VCaP (cell line): ENCODE measurements at regions not wholly inside any gene's neighbourhood (a gene's known extent, or its start where the extent isn't known, plus 50 kb on each side); places are given as distances from the start of the nearest gene placed in this dataset.

Source experiments
- H3K27ac ChIP-seq: fragments of 450-650 bp; 2 replicates; pipeline ENCODE4 v1.5.1; 2017
- CTCF ChIP-seq: fragments of 450-650 bp; conservative IDR thresholded peaks from 2 replicates; pipeline ENCODE4 v1.5.1; 2017; ENCODE audit warnings: mild to moderate bottlenecking, moderate library complexity

DNA sequence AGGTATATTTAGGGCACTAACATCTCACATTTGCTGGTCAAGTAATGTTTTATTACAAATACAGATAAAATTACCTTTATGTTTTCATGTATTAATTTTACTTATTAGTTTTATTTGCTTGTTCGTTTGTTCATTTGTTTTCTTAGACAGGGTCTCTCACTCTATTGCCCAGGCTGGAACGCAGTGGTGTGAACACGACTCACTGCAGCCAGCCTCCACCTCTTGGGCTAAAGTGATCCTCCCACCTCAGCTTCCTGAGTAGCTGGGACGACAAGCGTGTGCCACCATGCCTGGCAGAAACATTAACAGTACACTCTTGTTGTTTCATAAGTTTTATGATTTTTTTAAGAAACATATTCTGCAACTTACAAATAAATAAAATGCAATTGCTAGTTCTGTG is 123.2 kb downstream of the ZNF608 start:
- H3K27ac ChIP-seq: no peak overlapping the region
- no peak for TF ChIP-seq CTCF

DNA sequence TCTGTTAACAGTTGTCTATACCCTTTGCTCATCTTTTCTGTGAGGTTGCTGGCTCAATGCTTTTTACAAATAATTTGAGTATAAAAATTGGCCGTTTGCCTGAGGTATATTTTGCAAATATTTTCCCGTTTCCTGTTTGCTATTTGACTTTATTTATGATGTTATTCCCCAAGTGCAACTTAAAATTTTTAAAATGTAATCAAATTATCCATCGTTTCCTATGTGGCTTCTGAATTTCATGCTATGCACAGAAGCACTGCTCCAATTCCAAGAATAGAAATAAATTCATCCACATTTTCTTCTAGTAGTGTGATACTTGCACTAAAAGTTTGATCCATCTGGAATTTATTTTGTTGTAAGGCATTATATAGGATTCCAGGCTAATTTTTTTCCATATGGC is 123.6 kb downstream of the ZNF608 start:
- H3K27ac ChIP-seq: no peak overlapping the region
- TF ChIP-seq CTCF: no peak

DNA sequence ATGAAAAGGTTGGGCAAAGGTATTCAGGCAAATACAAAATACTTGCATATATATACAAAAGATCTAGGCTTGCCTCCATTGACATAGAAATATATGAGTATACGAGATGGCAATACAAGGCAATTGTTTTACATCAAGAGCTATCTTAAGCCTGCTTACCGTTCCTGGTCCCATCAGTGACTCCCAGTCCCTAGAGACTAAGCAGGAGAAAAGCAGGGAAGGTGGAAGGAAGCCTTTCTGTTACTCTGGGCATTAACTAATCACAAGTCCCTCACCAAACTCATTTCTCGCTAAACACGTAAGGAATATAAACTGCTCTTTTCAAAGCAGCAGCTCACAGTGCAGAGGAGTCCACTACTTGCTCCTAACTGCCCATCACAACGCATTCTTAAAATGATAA is 125.2 kb downstream of the ZNF608 start:
- H3K27ac ChIP-seq: no peak overlapping the region
- no peak for TF ChIP-seq CTCF

GRCh38 chr5:124620743-124621142 is 125.7 kb downstream of the ZNF608 start:
- TF ChIP-seq CTCF: no peak
- H3K27ac ChIP-seq: no peak overlapping the region

DNA sequence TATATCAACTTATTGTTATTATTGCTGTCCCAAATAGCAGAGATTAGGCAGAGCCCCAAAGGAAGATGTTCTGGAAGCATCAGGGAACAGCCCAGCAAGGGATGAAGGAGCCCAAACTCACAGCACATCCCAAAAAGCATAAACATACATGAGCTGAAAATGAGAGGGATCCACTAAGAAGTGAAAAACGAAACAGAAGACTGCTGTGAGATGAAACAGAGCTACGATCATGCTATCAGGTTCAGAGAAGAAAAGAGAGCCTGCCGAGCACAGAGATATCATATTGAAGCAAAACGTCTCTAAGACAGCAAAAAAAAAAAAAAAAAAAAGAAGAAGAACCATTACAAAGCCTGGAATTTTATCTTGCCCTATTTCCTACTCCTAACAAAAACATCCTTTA is 127.3 kb downstream of the ZNF608 start:
- no peak overlapping the region for H3K27ac ChIP-seq
- TF ChIP-seq CTCF: no peak

DNA sequence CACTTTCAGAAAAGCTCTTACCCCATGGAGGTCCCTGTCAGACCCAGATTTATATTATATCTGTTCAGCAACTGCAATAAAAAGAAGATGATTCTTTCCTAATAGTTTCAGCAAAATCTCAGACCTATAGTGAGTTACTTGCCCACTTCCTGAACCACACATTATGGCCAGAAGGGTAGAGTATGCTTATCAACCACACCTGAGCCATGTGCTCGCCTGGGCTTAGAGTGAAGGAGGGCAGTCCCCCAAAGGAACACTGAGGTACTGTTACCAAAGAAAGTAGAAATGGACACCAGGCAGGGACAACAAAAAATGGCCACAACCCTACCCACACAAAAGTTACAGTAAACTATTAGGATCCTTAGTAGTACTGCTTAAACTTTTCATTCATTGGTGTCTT is 128.7 kb downstream of the ZNF608 start:
- TF ChIP-seq CTCF: no peak
- H3K27ac ChIP-seq: no peak overlapping the region

DNA sequence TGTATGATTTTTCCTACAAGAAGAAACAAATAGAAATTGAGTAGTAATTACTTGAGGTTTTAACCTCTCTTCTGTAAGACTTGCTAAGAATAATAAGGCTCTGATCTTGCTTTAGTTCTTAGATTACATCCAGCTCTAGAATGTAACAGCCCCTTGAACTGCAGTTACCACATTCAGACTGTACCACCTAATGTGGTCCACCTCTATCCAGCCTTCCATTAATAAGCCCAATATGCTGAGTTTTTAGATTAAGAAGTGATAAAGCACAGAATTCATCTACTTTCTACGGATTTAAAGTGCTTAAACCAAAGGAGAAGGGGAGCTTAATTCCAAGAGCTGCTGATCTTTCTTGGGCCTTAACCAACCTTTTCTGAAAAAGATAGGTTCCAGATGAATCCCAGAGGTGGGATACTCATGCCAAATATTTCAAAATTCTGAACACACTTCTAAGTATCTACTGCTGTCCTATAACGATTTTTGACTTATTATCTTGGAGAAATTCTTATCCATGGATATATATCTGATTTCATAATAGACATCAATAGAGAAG is 131.5 kb downstream of the ZNF608 start:
- TF ChIP-seq CTCF: no peak
- no peak overlapping the region for H3K27ac ChIP-seq
